ENCODE measurements at regions not wholly inside any gene's neighbourhood (a gene's known extent, or its start where the extent isn't known, plus 50 kb on each side); places are given as distances from the start of the nearest gene placed in this dataset.

GRCh38 chr12:127399451-127399850 is 867.5 kb upstream of the TMEM132C start:
- Mint-ChIP-seq H3K36me3 (peaks cover 42% of the 10 kb centered on the region), H3K4me3 (no peak overlapping the region), H3K27me3 (ENCODE audit: low read depth) (no peaks in the 10 kb centered on the region), H3K27ac (no peak overlapping the region), H3K4me1 (no peaks in the 10 kb centered on the region), H3K9me3 (peaks cover 68% of the 10 kb centered on the region)
- TF ChIP-seq RELA (CRISPR knock-in tag; IDR thresholded peaks at IDR 0.05; ENCODE audit: borderline replicate concordance): no peak
- no peak for TF ChIP-seq NR2C2 (CRISPR knock-in tag; IDR thresholded peaks at IDR 0.05)
- no peak for TF ChIP-seq GTF2I (CRISPR knock-in tag; conservative IDR thresholded peaks at IDR 0.05)
- ATAC-seq (no peak), DNase-seq (ENCODE audit: low spot score) (no peak)
- ChIA-PET POLR2A (no interaction called here), CTCF (no interaction called here)

- peaks cover 40% of the 10 kb centered on the region for H3K36me3 Mint-ChIP-seq
- H3K27ac Mint-ChIP-seq: no peak overlapping the region
- H3K9me3 Mint-ChIP-seq: peaks cover 66% of the 10 kb centered on the region
- DNase-seq (ENCODE audit: low spot score): no peak
- ATAC-seq: no peak
- ChIA-PET CTCF (no interaction called here), POLR2A (no interaction called here)
- no peaks in the 10 kb centered on the region for H3K4me1 Mint-ChIP-seq
- H3K4me3 Mint-ChIP-seq: no peak overlapping the region
- H3K27me3 Mint-ChIP-seq (ENCODE audit: low read depth): no peaks in the 10 kb centered on the region
- no peak for TF ChIP-seq USF1 (CRISPR knock-in tag; IDR thresholded peaks at IDR 0.05)
- no peak for TF ChIP-seq TEAD4 (CRISPR knock-in tag; IDR thresholded peaks at IDR 0.05)
- no peak for TF ChIP-seq NR1H2 (CRISPR knock-in tag; IDR thresholded peaks at IDR 0.05)
- no peak for TF ChIP-seq ZNF396 (CRISPR knock-in tag; IDR thresholded peaks at IDR 0.05; ENCODE audit: borderline replicate concordance)
- no peak for TF ChIP-seq AFF4 (CRISPR knock-in tag; IDR thresholded peaks at IDR 0.05; ENCODE audit: borderline replicate concordance)
- no peak for TF ChIP-seq CDX4 (CRISPR knock-in tag; IDR thresholded peaks at IDR 0.05; ENCODE audit: borderline replicate concordance)
- no peak for TF ChIP-seq E2F5 (CRISPR knock-in tag; IDR thresholded peaks at IDR 0.05)
- TF ChIP-seq ZBTB43 (CRISPR knock-in tag; IDR thresholded peaks at IDR 0.05): no peak
- TF ChIP-seq RELA (CRISPR knock-in tag; IDR thresholded peaks at IDR 0.05; ENCODE audit: borderline replicate concordance): no peak
- no peak for TF ChIP-seq ATF1 (CRISPR knock-in tag; IDR thresholded peaks at IDR 0.05)
- TF ChIP-seq TCF7 (CRISPR knock-in tag; IDR thresholded peaks at IDR 0.05; ENCODE audit: low read depth): no peak
- no peak for TF ChIP-seq E2F1 (CRISPR knock-in tag; IDR thresholded peaks at IDR 0.05)
- TF ChIP-seq PRDM15 (CRISPR knock-in tag; IDR thresholded peaks at IDR 0.05): no peak
- no peak for TF ChIP-seq NR3C1 (CRISPR knock-in tag; conservative IDR thresholded peaks at IDR 0.05; ENCODE audit: low read depth)
- TF ChIP-seq MAX (CRISPR knock-in tag; IDR thresholded peaks at IDR 0.05): no peak
- TF ChIP-seq JUN (CRISPR knock-in tag; IDR thresholded peaks at IDR 0.05): no peak
- TF ChIP-seq ZSCAN18 (CRISPR knock-in tag; IDR thresholded peaks at IDR 0.05): no peak
Observed at GRCh38 chr12:127400221-127400620, 866.7 kb upstream of the TMEM132C start.
